Iris pigment epithelial cell (primary cell): ENCODE measurements at regions not wholly inside any gene's neighbourhood (a gene's known extent, or its start where the extent isn't known, plus 50 kb on each side); places are given as distances from the start of the nearest gene placed in this dataset.

Experiments used
- DNase-seq: peaks from one replicate; pipeline ENCODE4 v3.0.0-alpha.2; 2011; ENCODE audit warnings: low read depth

- no peak for DNase-seq
These were observed 298.8 kb upstream of the PLSCR5 start for GRCh38 chr3:146903927-146904326.

GRCh38 chr3:146899171-146899570 is 294.0 kb upstream of the PLSCR5 start:
- no peak for DNase-seq

GRCh38 chr3:146896711-146897110 is 291.6 kb upstream of the PLSCR5 start:
- DNase-seq, result no peak

- DNase-seq, result peak; percentile 78
These were observed 290.0 kb upstream of the PLSCR5 start for GRCh38 chr3:146895026-146895749.

- no peak for DNase-seq
These were observed 289.3 kb upstream of the PLSCR5 start for GRCh38 chr3:146894406-146894805.

- DNase-seq, result no peak
These were observed 286.9 kb upstream of the PLSCR5 start for GRCh38 chr3:146892041-146892440.

- DNase-seq, result no peak
These were observed 284.5 kb upstream of the PLSCR5 start for GRCh38 chr3:146889626-146890025.

GRCh38 chr3:146888176-146888575 is 283.0 kb upstream of the PLSCR5 start:
- DNase-seq, result no peak

- DNase-seq, result no peak
These were observed 279.6 kb upstream of the PLSCR5 start for GRCh38 chr3:146884721-146885120.

- DNase-seq, result no peak
These were observed 279.1 kb upstream of the PLSCR5 start for GRCh38 chr3:146884296-146884695.

- no peak for DNase-seq
These were observed 278.1 kb upstream of the PLSCR5 start for GRCh38 chr3:146883288-146883687.

GRCh38 chr3:146881966-146882760 is 277.0 kb upstream of the PLSCR5 start:
- no peak for DNase-seq

- DNase-seq, result no peak
These were observed 276.2 kb upstream of the PLSCR5 start for GRCh38 chr3:146881356-146881755.

- DNase-seq, result no peak
These were observed 268.6 kb upstream of the PLSCR5 start for GRCh38 chr3:146873748-146874147.

GRCh38 chr3:146865175-146865755 is 260.1 kb upstream of the PLSCR5 start:
- DNase-seq, result no peak

- no peak for DNase-seq
These were observed 256.1 kb upstream of the PLSCR5 start for GRCh38 chr3:146861262-146861661.

GRCh38 chr3:146854523-146854922 is 249.4 kb upstream of the PLSCR5 start:
- DNase-seq, result no peak

- no peak for DNase-seq
These were observed 246.5 kb upstream of the PLSCR5 start for GRCh38 chr3:146851665-146852064.

- DNase-seq, result no peak
These were observed 240.2 kb upstream of the PLSCR5 start for GRCh38 chr3:146845361-146845760.

- DNase-seq, result no peak
These were observed 238.3 kb upstream of the PLSCR5 start for GRCh38 chr3:146843476-146843875.

GRCh38 chr3:146839727-146840375 is 234.7 kb upstream of the PLSCR5 start:
- no peak for DNase-seq

GRCh38 chr3:146838221-146838620 is 233.1 kb upstream of the PLSCR5 start:
- DNase-seq, result no peak

- no peak for DNase-seq
These were observed 229.8 kb upstream of the PLSCR5 start for GRCh38 chr3:146834917-146835316.
